H1 (cell line): ENCODE measurements at regions not wholly inside any gene's neighbourhood (a gene's known extent, or its start where the extent isn't known, plus 50 kb on each side); places are given as distances from the start of the nearest gene placed in this dataset.

Source experiments
- CTCF ChIA-PET: fragments of 300-600 bp; sonication (Branson Sonifier 250); formaldehyde crosslinking; loops from one replicate; lab custom pipeline; 2021; ENCODE audit not compliant: partially characterized antibody; lab: Charles Lee
- POLR2A ChIA-PET: fragments of 300-600 bp; sonication (Branson Sonifier 250); formaldehyde crosslinking; loops from one replicate; lab custom pipeline; 2021; ENCODE audit warnings: inconsistent platforms; ENCODE audit not compliant: partially characterized antibody; lab: Charles Lee
- DNase-seq, 2 experiments: peaks; one replicate each; pipeline versions ENCODE4 v3.0.0 to v3.0.0-alpha.2; 2010 to 2022; ENCODE audit warnings: low spot score in 2 of 2, low read depth in 1 of 2, mixed read lengths in 1 of 2
- FAIRE-seq: peaks from 2 replicates; lab custom pipeline; 2011; peaks lifted over from hg19 to GRCh38; lab: Jason Lieb, UNC
- H2AFZ ChIP-seq: 2 replicates; pipeline ENCODE4 v1.8.1; 2012; ENCODE audit warnings: low read length, inconsistent platforms
- H2AK5ac ChIP-seq: 2 replicates; pipeline ENCODE4 v1.6.1; 2013; ENCODE audit warnings: low read depth, low read length
- H2BK120ac ChIP-seq: replicated peaks from 2 replicates; pipeline ENCODE3; 2013; ENCODE audit warnings: low read depth, low read length, inconsistent platforms
- H2BK12ac ChIP-seq: 2 replicates; pipeline ENCODE4 v1.6.1; 2013; ENCODE audit warnings: low read depth, low read length
- H2BK15ac ChIP-seq: 2 replicates; pipeline ENCODE4 v1.6.1; 2013; ENCODE audit warnings: low read length
- H2BK20ac ChIP-seq: 2 replicates; pipeline ENCODE4 v1.6.1; 2013; ENCODE audit warnings: low read length
- H2BK5ac ChIP-seq: 2 replicates; pipeline ENCODE4 v1.6.1; 2013; ENCODE audit warnings: low read depth, low read length
- H3K14ac ChIP-seq: 2 replicates; pipeline ENCODE4 v1.6.1; 2013; ENCODE audit warnings: inconsistent platforms; ENCODE audit not compliant: insufficient read length
- H3K18ac ChIP-seq: 2 replicates; pipeline ENCODE4 v1.6.1; 2013; ENCODE audit warnings: low read length; ENCODE audit errors: extremely low read depth
- H3K23ac ChIP-seq: 2 replicates; pipeline ENCODE4 v1.6.1; 2013; ENCODE audit warnings: inconsistent platforms; ENCODE audit not compliant: insufficient read length
- H3K23me2 ChIP-seq: 2 replicates; pipeline ENCODE4 v1.6.1; 2013; ENCODE audit warnings: low read depth, low read length
- H3K27ac ChIP-seq: 2 replicates; pipeline ENCODE4 v1.6.1; 2011; ENCODE audit warnings: low read depth, low read length, inconsistent platforms
- H3K27me3 ChIP-seq, 4 experiments: replicated peaks in 1 of 4; 1 replicate in 1 of 4; 2 replicates in 3 of 4; pipeline versions ENCODE4 v1.6.1 to v1.8.1; 2011 to 2013; ENCODE audit warnings: low read length in 3 of 4, mild to moderate bottlenecking in 3 of 4, inconsistent platforms in 2 of 4, mixed read lengths in 2 of 4, moderate library complexity in 1 of 4; ENCODE audit not compliant: control insufficient read depth in 3 of 4, insufficient read depth in 3 of 4; ENCODE audit errors: extremely low read depth in 1 of 4
- H3K36me3 ChIP-seq, 4 experiments: 2 replicates each; pipeline versions ENCODE4 v1.6.1 to v1.8.1; 2011 to 2013; ENCODE audit warnings: mild to moderate bottlenecking in 4 of 4, low read length in 3 of 4, moderate library complexity in 2 of 4, control low read depth in 1 of 4, inconsistent platforms in 1 of 4; ENCODE audit not compliant: insufficient read depth in 4 of 4, control insufficient read depth in 2 of 4
- H3K4ac ChIP-seq: replicated peaks from 2 replicates; pipeline ENCODE3; 2013; ENCODE audit warnings: low read length, low read depth, mixed read lengths, inconsistent platforms; ENCODE audit not compliant: insufficient read length
- H3K4me1 ChIP-seq, 4 experiments: replicated peaks in 1 of 4; 1 replicate in 1 of 4; 2 replicates in 3 of 4; pipeline versions ENCODE4 v1.6.1 to v1.8.1; 2011 to 2013; ENCODE audit warnings: low read length in 3 of 4, inconsistent platforms in 2 of 4, mixed read lengths in 1 of 4; ENCODE audit not compliant: insufficient read depth in 4 of 4, control insufficient read depth in 3 of 4
- H3K4me2 ChIP-seq, 2 experiments: 2 replicates each; pipeline versions ENCODE4 v1.6.1 to v1.8.1; 2011 to 2013; ENCODE audit warnings: low read depth in 2 of 2, low read length in 2 of 2, control low read depth in 1 of 2, inconsistent platforms in 1 of 2, mild to moderate bottlenecking in 1 of 2; ENCODE audit not compliant: insufficient read depth in 1 of 2
- H3K4me3 ChIP-seq, 4 experiments: fragments of 200-600, 300-600 bp in 1 of 4; sonication (generic), shearing (Covaris generic), sonication (Bioruptor Twin) in 1 of 4; 2 replicates each; pipeline versions ENCODE4 v1.5.1 to v1.8.1; 2011 to 2016; ENCODE audit warnings: low read length in 4 of 4, low read depth in 3 of 4, control low read depth in 2 of 4, inconsistent platforms in 2 of 4, mild to moderate bottlenecking in 2 of 4, mixed read lengths in 1 of 4, moderate library complexity in 1 of 4; ENCODE audit not compliant: insufficient read depth in 2 of 4; ENCODE audit errors: extremely low read depth in 1 of 4
- H3K56ac ChIP-seq: replicated peaks from 2 replicates; pipeline ENCODE3; 2013; ENCODE audit warnings: low read depth, mild to moderate bottlenecking, mixed read lengths, low read length, inconsistent platforms; ENCODE audit not compliant: insufficient read length
- H3K79me1 ChIP-seq: 2 replicates; pipeline ENCODE4 v1.6.1; 2013; ENCODE audit warnings: low read depth, low read length, control low read depth
- H3K79me2 ChIP-seq, 2 experiments: 2 replicates each; pipeline versions ENCODE4 v1.6.1 to v1.8.1; 2012 to 2013; ENCODE audit warnings: low read length in 2 of 2, mild to moderate bottlenecking in 2 of 2, inconsistent platforms in 1 of 2; ENCODE audit not compliant: insufficient read depth in 2 of 2, control insufficient read depth in 1 of 2
- H3K9ac ChIP-seq, 4 experiments: replicated peaks in 1 of 4; 1 replicate in 1 of 4; 2 replicates in 3 of 4; pipeline versions ENCODE4 v1.6.1 to v1.8.1; 2011 to 2013; ENCODE audit warnings: low read depth in 3 of 4, low read length in 3 of 4, control low read depth in 2 of 4, mild to moderate bottlenecking in 2 of 4, moderate library complexity in 2 of 4, inconsistent platforms in 1 of 4; ENCODE audit errors: extremely low read depth in 1 of 4
- H3K9me3 ChIP-seq, 2 experiments: 2 replicates each; pipeline versions ENCODE4 v1.6.1 to v1.8.1; 2012 to 2013; ENCODE audit warnings: mild to moderate bottlenecking in 2 of 2, moderate library complexity in 2 of 2, control low read depth in 1 of 2, inconsistent platforms in 1 of 2, low read depth in 1 of 2, low read length in 1 of 2, mixed read lengths in 1 of 2; ENCODE audit not compliant: insufficient read depth in 2 of 2
- H4K20me1 ChIP-seq, 2 experiments: replicated peaks in 1 of 2; 2 replicates each; pipeline versions ENCODE3 to v1.8.1; 2011 to 2013; ENCODE audit warnings: inconsistent platforms in 2 of 2, low read length in 2 of 2, mild to moderate bottlenecking in 1 of 2; ENCODE audit not compliant: insufficient read depth in 2 of 2, control insufficient read depth in 1 of 2
- H4K5ac ChIP-seq: 2 replicates; pipeline ENCODE4 v1.6.1; 2013; ENCODE audit warnings: low read length, low read depth, mixed read lengths, inconsistent platforms; ENCODE audit not compliant: insufficient read length
- H4K8ac ChIP-seq: 2 replicates; pipeline ENCODE4 v1.8.0; 2013; ENCODE audit warnings: mild to moderate bottlenecking, moderate library complexity, low read length, inconsistent platforms; ENCODE audit not compliant: insufficient read depth; ENCODE audit errors: extremely low read depth
- H4K91ac ChIP-seq: replicated peaks from 2 replicates; pipeline ENCODE3; 2013; ENCODE audit warnings: low read length, mixed read lengths, inconsistent platforms; ENCODE audit not compliant: insufficient read length
- ASH2L ChIP-seq: fragments of 200-600, 300-600 bp; sonication (generic); IDR thresholded peaks from one replicate; pipeline ENCODE4 v1.7.1; 2017; ENCODE audit warnings: low read length
- ATF3 ChIP-seq: IDR thresholded peaks from 2 replicates; pipeline ENCODE4 v1.6.1; 2011; ENCODE audit warnings: low read depth, mild to moderate bottlenecking, low read length; ENCODE audit not compliant: insufficient read depth
- BCL11A ChIP-seq, 2 experiments: IDR thresholded peaks; one replicate each; pipeline ENCODE4 v1.6.1; 2011; ENCODE audit warnings: low read depth in 2 of 2, low read length in 2 of 2, mild to moderate bottlenecking in 2 of 2
- FOSL1 ChIP-seq: IDR thresholded peaks from 2 replicates; pipeline ENCODE4 v1.6.1; 2011; ENCODE audit warnings: mild to moderate bottlenecking, low read depth, low read length, moderate library complexity; ENCODE audit not compliant: insufficient read depth
- GTF2F1 ChIP-seq: IDR thresholded peaks from 2 replicates; pipeline ENCODE4 v1.6.1; 2012; ENCODE audit warnings: low read depth, low read length, improper control_type of control experiment, borderline replicate concordance
- KDM1A ChIP-seq: fragments of 200-600, 300-600 bp; sonication (generic); IDR thresholded peaks from 2 replicates; pipeline ENCODE4 v1.7.1; 2016; ENCODE audit warnings: mild to moderate bottlenecking, low read length, borderline replicate concordance
- NRF1 ChIP-seq: IDR thresholded peaks from 2 replicates; pipeline ENCODE4 v1.6.1; 2011; ENCODE audit warnings: mild to moderate bottlenecking, low read depth, low read length, improper control_type of control experiment
- RAD21 ChIP-seq, 2 experiments: IDR thresholded peaks in 1 of 2; conservative IDR thresholded peaks in 1 of 2; 2 replicates each; pipeline ENCODE4 v1.6.1; 2011; ENCODE audit warnings: low read depth in 2 of 2, low read length in 2 of 2, improper control_type of control experiment in 1 of 2, inconsistent platforms in 1 of 2, mild to moderate bottlenecking in 1 of 2, moderate library complexity in 1 of 2
- RNF2 ChIP-seq: fragments of 200-900, 300-1000 bp; sonication (generic); IDR thresholded peaks from 2 replicates; pipeline ENCODE4 v1.7.1; 2016; ENCODE audit warnings: borderline replicate concordance, low read depth, mild to moderate bottlenecking, antibody characterized with exemption, low read length; ENCODE audit not compliant: poor library complexity, severe bottlenecking; ENCODE audit errors: missing control alignments
- SAP30 ChIP-seq: fragments of 300-600 bp; sonication (generic); IDR thresholded peaks from 2 replicates; pipeline ENCODE4 v1.7.1; 2012; ENCODE audit warnings: low read length, moderate library complexity, mild to moderate bottlenecking, inconsistent platforms; ENCODE audit not compliant: insufficient read depth, insufficient replicate concordance
- SIN3A ChIP-seq, 2 experiments: IDR thresholded peaks in 1 of 2; conservative IDR thresholded peaks in 1 of 2; 2 replicates each; pipeline ENCODE4 v1.6.1; 2011 to 2012; ENCODE audit warnings: low read length in 2 of 2, improper control_type of control experiment in 1 of 2, low read depth in 1 of 2, mild to moderate bottlenecking in 1 of 2
- SP2 ChIP-seq: IDR thresholded peaks from 2 replicates; pipeline ENCODE4 v1.6.1; 2012; ENCODE audit warnings: mild to moderate bottlenecking, low read length, inconsistent platforms
- TAF7 ChIP-seq: optimal IDR thresholded peaks from 2 replicates; pipeline ENCODE3; 2011; ENCODE audit warnings: low read depth, mild to moderate bottlenecking, inconsistent platforms, low read length, moderate library complexity, borderline replicate concordance
- WGBS, 2 experiments: shearing (Covaris generic) in 1 of 2; methylation state at CpG; one replicate each; pipeline versions ENCODE4 v1.1.6 to v1.1.7; 2013 to 2015; ENCODE audit warnings: low lambda C conversion rate in 2 of 2, mixed read lengths in 2 of 2, inconsistent platforms in 1 of 2, low coverage in 1 of 2, missing lambda C conversion rate in 1 of 2; ENCODE audit not compliant: insufficient replicate concordance in 2 of 2, insufficient coverage in 1 of 2, insufficient read length in 1 of 2; ENCODE audit errors: extremely low coverage in 1 of 2, missing lambda C conversion rate in 1 of 2; 5-methylcytosine and 5-hydroxymethylcytosine counted together

GRCh38 chr12:74980510-74980909 lies 229.1 kb downstream of the KCNC2 start:
- Histone ChIP-seq H3K9ac (no peak overlapping the region), H3K4ac (no peak overlapping the region), H4K8ac (no peak overlapping the region), H2BK120ac (no peak overlapping the region), H2AK5ac (no peak overlapping the region), H4K5ac (no peak overlapping the region), H3K4me3 (no peak overlapping the region), H4K20me1 (no peaks in the 10 kb centered on the region), H2BK15ac (no peak overlapping the region), H3K36me3 (no peaks in the 10 kb centered on the region), H3K23ac (no peak overlapping the region), H3K79me1 (no peaks in the 10 kb centered on the region), H3K27me3 (no peaks in the 10 kb centered on the region), H4K91ac (no peak overlapping the region), H2BK5ac (no peak overlapping the region), H3K14ac (no peak overlapping the region), H3K23me2 (peaks cover 2% of the 10 kb centered on the region; the same call in 1 of the 2 replicates), H3K56ac (no peak overlapping the region), H2AFZ (no peak overlapping the region), H3K18ac (no peak overlapping the region), H3K9me3 (no peaks in the 10 kb centered on the region), H3K79me2 (no peaks in the 10 kb centered on the region), H3K27ac (no peak overlapping the region), H3K4me2 (no peak overlapping the region), H2BK12ac (no peak overlapping the region), H3K4me1 (no peaks in the 10 kb centered on the region), H2BK20ac (no peak overlapping the region)
- ChIA-PET CTCF (no interaction called here), POLR2A (no interaction called here)
- no peak for DNase-seq
- WGBS, 2 experiments, result 91% methylated on average over 4 of the region's 4 CpGs; no CpG with 5 or more reads in 1 of the 2 experiments
- no peak for FAIRE-seq
- TF ChIP-seq NRF1, result no peak
- TF ChIP-seq FOSL1, result no peak
- no peak for TF ChIP-seq RAD21 (IDR thresholded peaks at IDR 0.05 in 1 of 2, conservative IDR thresholded peaks at IDR 0.05 in 1 of 2; ENCODE audit: low read depth in 2 of 2, low read length in 2 of 2)
- no peak for TF ChIP-seq ATF3
- no peak for TF ChIP-seq KDM1A
- no peak for TF ChIP-seq ASH2L
- TF ChIP-seq SP2, result no peak
- TF ChIP-seq TAF7, result no peak
- no peak for TF ChIP-seq RNF2
- no peak for TF ChIP-seq GTF2F1
- TF ChIP-seq SIN3A (conservative IDR thresholded peaks at IDR 0.05 in 1 of 2, IDR thresholded peaks at IDR 0.05 in 1 of 2; ENCODE audit: low read depth in 1 of 2, low read length in 2 of 2), result no peak
- no peak for TF ChIP-seq BCL11A (IDR thresholded peaks at IDR 0.05; ENCODE audit: low read depth in 2 of 2, low read length in 2 of 2)
- TF ChIP-seq SAP30, result no peak
